Germinal center (tissue), 1 donor: ENCODE measurements at regions not wholly inside any gene's neighbourhood (a gene's known extent, or its start where the extent isn't known, plus 50 kb on each side); places are given as distances from the start of the nearest gene placed in this dataset.
"Not testable (repeated sequence)": the region's sequence is repeated elsewhere in the genome, so short reads cannot be mapped to it uniquely, and the experiment has no call there.

ENCODE experiments used
- DNase-seq: peaks from one replicate; pipeline ENCODE4 v3.0.0; 2012; ENCODE audit warnings: mixed read lengths, low spot score

GRCh38 chr1:48084826-48085225, 87.6 kb upstream of the TRABD2B start:
- DNase-seq = no peak

- DNase-seq = no peak
These were observed 85.2 kb upstream of the TRABD2B start for GRCh38 chr1:48082271-48082962.

- no peak for DNase-seq
These were observed 83.4 kb upstream of the TRABD2B start for GRCh38 chr1:48080331-48081255.

- DNase-seq = no peak
These were observed 81.9 kb upstream of the TRABD2B start for GRCh38 chr1:48079096-48079495.

- DNase-seq = no peak
These were observed 80.6 kb upstream of the TRABD2B start for GRCh38 chr1:48077795-48078222.

- no peak for DNase-seq
These were observed 78.8 kb upstream of the TRABD2B start for GRCh38 chr1:48076017-48076416.

- DNase-seq = no peak
These were observed 76.8 kb upstream of the TRABD2B start for GRCh38 chr1:48073798-48074530.

- no peak for DNase-seq
These were observed 74.3 kb upstream of the TRABD2B start for GRCh38 chr1:48071513-48071912.

GRCh38 chr1:48070396-48070750, 73.2 kb upstream of the TRABD2B start:
- no peak for DNase-seq

GRCh38 chr1:48069662-48070395, 72.6 kb upstream of the TRABD2B start:
- no peak for DNase-seq

GRCh38 chr1:48068206-48068605, 71.0 kb upstream of the TRABD2B start:
- DNase-seq = no peak

- no peak for DNase-seq
These were observed 69.8 kb upstream of the TRABD2B start for GRCh38 chr1:48066936-48067335.

- not testable (repeated sequence) for DNase-seq
These were observed 67.5 kb upstream of the TRABD2B start for GRCh38 chr1:48064693-48065092.

- no peak for DNase-seq
These were observed 65.2 kb upstream of the TRABD2B start for GRCh38 chr1:48062353-48062752.

GRCh38 chr1:48061162-48062136, 64.3 kb upstream of the TRABD2B start:
- peak; percentile 50 for DNase-seq

GRCh38 chr1:48059289-48059688, 62.1 kb upstream of the TRABD2B start:
- no peak for DNase-seq

GRCh38 chr1:48058135-48059025, 61.2 kb upstream of the TRABD2B start:
- no peak for DNase-seq

GRCh38 chr1:48057249-48057648, 60.1 kb upstream of the TRABD2B start:
- no peak for DNase-seq

- no peak for DNase-seq
These were observed 58.9 kb upstream of the TRABD2B start for GRCh38 chr1:48055876-48056764.
